WTC11 (cell line): ENCODE measurements at regions not wholly inside any gene's neighbourhood (a gene's known extent, or its start where the extent isn't known, plus 50 kb on each side); places are given as distances from the start of the nearest gene placed in this dataset.

Experiments used
- ATAC-seq: fragments of 200-7000 bp; cut with Tn5 transposase; 2 replicates; pipeline ENCODE4 v1.10.0; 2021; ENCODE audit warnings: mild to moderate bottlenecking, moderate library complexity
- CTCF ChIA-PET: fragments of 300-600 bp; sonication (Branson Sonifier 250); formaldehyde crosslinking; loops from one replicate; lab custom pipeline; 2021; ENCODE audit warnings: antibody characterized with exemption; lab: Charles Lee
- POLR2A ChIA-PET: fragments of 350-600 bp; sonication (Branson Sonifier 250); formaldehyde crosslinking; loops from one replicate; lab custom pipeline; 2021; ENCODE audit warnings: antibody characterized with exemption; lab: Charles Lee
- DNase-seq: peaks from one replicate; pipeline ENCODE4 v3.0.0; 2021; ENCODE audit warnings: low spot score
- H3K27ac Mint-ChIP-seq: 2 replicates; pipeline ENCODE4 v1.8.0; 2021; ENCODE audit warnings: mixed read lengths
- H3K27me3 Mint-ChIP-seq: 2 replicates; pipeline ENCODE4 v1.8.0; 2021; ENCODE audit warnings: low read depth, mild to moderate bottlenecking, moderate library complexity, mixed read lengths
- H3K36me3 Mint-ChIP-seq: 2 replicates; pipeline ENCODE4 v1.8.0; 2021; ENCODE audit warnings: mixed read lengths
- H3K4me1 Mint-ChIP-seq: 2 replicates; pipeline ENCODE4 v1.8.0; 2022; ENCODE audit warnings: mixed read lengths
- H3K4me3 Mint-ChIP-seq: 2 replicates; pipeline ENCODE4 v1.8.0; 2021; ENCODE audit warnings: mild to moderate bottlenecking, moderate library complexity, mixed read lengths
- H3K9me3 Mint-ChIP-seq: 2 replicates; pipeline ENCODE4 v1.8.0; 2021; ENCODE audit warnings: mixed read lengths
- CREM ChIP-seq: sonication (generic); formaldehyde crosslinking; IDR thresholded peaks from 2 replicates; pipeline ENCODE4 v1.8.1; 2022; ENCODE audit warnings: mild to moderate bottlenecking, missing genetic modification reagents, moderate library complexity
- ESRRA ChIP-seq: sonication (generic); formaldehyde crosslinking; IDR thresholded peaks from 2 replicates; pipeline ENCODE4 v1.8.1; 2022; ENCODE audit warnings: mild to moderate bottlenecking, missing genetic modification reagents, borderline replicate concordance
- GRHL2 ChIP-seq: fragments of 250-450 bp; sonication (Bioruptor Pico); IDR thresholded peaks from 2 replicates; pipeline ENCODE4 v1.8.0; 2022; ENCODE audit warnings: mild to moderate bottlenecking, moderate library complexity; ENCODE audit not compliant: insufficient replicate concordance, severe bottlenecking
- GTF2I ChIP-seq: fragments of 250-450 bp; sonication (Bioruptor Pico); conservative IDR thresholded peaks from 2 replicates; pipeline ENCODE4 v1.4.0; 2021; ENCODE audit warnings: mild to moderate bottlenecking
- NFYB ChIP-seq: sonication (generic); formaldehyde crosslinking; conservative IDR thresholded peaks from 2 replicates; pipeline ENCODE4 v1.8.0; 2022; ENCODE audit warnings: low read depth, missing genetic modification reagents
- TF ChIP-seq, protein P1 (sequence below): sonication (generic); formaldehyde crosslinking; IDR thresholded peaks from 2 replicates; pipeline ENCODE4 v1.8.1; 2022; ENCODE audit warnings: mild to moderate bottlenecking, moderate library complexity, missing genetic modification reagents
- TF ChIP-seq, protein P2 (sequence below): fragments of 250-450 bp; sonication (Bioruptor Pico); IDR thresholded peaks from 2 replicates; pipeline ENCODE4 v1.9.0; 2021; ENCODE audit warnings: mild to moderate bottlenecking, borderline replicate concordance
- TF ChIP-seq, protein P3 (sequence below): sonication (generic); formaldehyde crosslinking; IDR thresholded peaks from 2 replicates; pipeline ENCODE4 v1.8.1; 2022; ENCODE audit warnings: low read depth, mild to moderate bottlenecking, moderate library complexity, missing genetic modification reagents, borderline replicate concordance
- TF ChIP-seq, protein P4 (sequence below): sonication (generic); formaldehyde crosslinking; IDR thresholded peaks from 2 replicates; pipeline ENCODE4 v1.8.1; 2023; ENCODE audit warnings: mild to moderate bottlenecking, moderate library complexity, missing genetic modification reagents
- TF ChIP-seq, protein P5 (sequence below): sonication (generic); formaldehyde crosslinking; conservative IDR thresholded peaks from 2 replicates; pipeline ENCODE4 v1.8.1; 2022; ENCODE audit warnings: mild to moderate bottlenecking, missing genetic modification reagents
- TF ChIP-seq, protein P6 (sequence below): fragments of 250-450 bp; sonication (Bioruptor Pico); IDR thresholded peaks from 2 replicates; pipeline ENCODE4 v1.8.0; 2021; ENCODE audit warnings: mild to moderate bottlenecking
- TF ChIP-seq, protein P7 (sequence below): sonication (generic); formaldehyde crosslinking; IDR thresholded peaks from 2 replicates; pipeline ENCODE4 v1.8.0; 2022; ENCODE audit warnings: mild to moderate bottlenecking, missing genetic modification reagents
- TF ChIP-seq, protein P8 (sequence below): fragments of 250-450 bp; sonication (Bioruptor Pico); IDR thresholded peaks from 2 replicates; pipeline ENCODE4 v1.9.0; 2021; ENCODE audit warnings: mild to moderate bottlenecking
- TF ChIP-seq, protein P9 (sequence below): sonication (generic); formaldehyde crosslinking; IDR thresholded peaks from 2 replicates; pipeline ENCODE4 v1.8.0; 2023; ENCODE audit warnings: missing genetic modification reagents

DNA sequence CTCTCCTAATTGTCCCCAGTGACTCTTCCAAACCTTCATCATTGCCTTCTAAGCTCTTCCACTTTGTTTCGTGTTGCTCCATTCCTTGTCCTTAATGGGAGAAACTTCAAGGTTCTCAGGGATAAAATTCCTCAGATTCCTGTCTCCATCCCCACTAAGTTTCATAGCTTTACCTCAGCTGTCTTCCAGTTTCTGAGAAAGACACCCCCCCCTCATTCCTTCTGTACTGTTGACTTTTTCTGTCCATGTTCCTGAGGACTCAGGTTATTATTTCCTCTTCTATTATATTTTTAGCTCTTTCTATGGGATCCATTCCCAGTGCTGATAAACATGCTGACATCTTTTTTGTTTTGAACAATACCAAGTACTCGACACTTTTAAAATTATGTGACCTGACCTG lies 215.3 kb upstream of the PTGFR start (continued):
- TF ChIP-seq, protein P1, sequence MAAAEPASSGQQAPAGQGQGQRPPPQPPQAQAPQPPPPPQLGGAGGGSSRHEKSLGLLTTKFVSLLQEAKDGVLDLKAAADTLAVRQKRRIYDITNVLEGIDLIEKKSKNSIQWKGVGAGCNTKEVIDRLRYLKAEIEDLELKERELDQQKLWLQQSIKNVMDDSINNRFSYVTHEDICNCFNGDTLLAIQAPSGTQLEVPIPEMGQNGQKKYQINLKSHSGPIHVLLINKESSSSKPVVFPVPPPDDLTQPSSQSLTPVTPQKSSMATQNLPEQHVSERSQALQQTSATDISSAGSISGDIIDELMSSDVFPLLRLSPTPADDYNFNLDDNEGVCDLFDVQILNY = no peak
- TF ChIP-seq, protein P2, sequence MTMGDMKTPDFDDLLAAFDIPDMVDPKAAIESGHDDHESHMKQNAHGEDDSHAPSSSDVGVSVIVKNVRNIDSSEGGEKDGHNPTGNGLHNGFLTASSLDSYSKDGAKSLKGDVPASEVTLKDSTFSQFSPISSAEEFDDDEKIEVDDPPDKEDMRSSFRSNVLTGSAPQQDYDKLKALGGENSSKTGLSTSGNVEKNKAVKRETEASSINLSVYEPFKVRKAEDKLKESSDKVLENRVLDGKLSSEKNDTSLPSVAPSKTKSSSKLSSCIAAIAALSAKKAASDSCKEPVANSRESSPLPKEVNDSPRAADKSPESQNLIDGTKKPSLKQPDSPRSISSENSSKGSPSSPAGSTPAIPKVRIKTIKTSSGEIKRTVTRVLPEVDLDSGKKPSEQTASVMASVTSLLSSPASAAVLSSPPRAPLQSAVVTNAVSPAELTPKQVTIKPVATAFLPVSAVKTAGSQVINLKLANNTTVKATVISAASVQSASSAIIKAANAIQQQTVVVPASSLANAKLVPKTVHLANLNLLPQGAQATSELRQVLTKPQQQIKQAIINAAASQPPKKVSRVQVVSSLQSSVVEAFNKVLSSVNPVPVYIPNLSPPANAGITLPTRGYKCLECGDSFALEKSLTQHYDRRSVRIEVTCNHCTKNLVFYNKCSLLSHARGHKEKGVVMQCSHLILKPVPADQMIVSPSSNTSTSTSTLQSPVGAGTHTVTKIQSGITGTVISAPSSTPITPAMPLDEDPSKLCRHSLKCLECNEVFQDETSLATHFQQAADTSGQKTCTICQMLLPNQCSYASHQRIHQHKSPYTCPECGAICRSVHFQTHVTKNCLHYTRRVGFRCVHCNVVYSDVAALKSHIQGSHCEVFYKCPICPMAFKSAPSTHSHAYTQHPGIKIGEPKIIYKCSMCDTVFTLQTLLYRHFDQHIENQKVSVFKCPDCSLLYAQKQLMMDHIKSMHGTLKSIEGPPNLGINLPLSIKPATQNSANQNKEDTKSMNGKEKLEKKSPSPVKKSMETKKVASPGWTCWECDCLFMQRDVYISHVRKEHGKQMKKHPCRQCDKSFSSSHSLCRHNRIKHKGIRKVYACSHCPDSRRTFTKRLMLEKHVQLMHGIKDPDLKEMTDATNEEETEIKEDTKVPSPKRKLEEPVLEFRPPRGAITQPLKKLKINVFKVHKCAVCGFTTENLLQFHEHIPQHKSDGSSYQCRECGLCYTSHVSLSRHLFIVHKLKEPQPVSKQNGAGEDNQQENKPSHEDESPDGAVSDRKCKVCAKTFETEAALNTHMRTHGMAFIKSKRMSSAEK (CRISPR knock-in tag) = no peak
- no peak for TF ChIP-seq ESRRA (CRISPR knock-in tag)

DNA sequence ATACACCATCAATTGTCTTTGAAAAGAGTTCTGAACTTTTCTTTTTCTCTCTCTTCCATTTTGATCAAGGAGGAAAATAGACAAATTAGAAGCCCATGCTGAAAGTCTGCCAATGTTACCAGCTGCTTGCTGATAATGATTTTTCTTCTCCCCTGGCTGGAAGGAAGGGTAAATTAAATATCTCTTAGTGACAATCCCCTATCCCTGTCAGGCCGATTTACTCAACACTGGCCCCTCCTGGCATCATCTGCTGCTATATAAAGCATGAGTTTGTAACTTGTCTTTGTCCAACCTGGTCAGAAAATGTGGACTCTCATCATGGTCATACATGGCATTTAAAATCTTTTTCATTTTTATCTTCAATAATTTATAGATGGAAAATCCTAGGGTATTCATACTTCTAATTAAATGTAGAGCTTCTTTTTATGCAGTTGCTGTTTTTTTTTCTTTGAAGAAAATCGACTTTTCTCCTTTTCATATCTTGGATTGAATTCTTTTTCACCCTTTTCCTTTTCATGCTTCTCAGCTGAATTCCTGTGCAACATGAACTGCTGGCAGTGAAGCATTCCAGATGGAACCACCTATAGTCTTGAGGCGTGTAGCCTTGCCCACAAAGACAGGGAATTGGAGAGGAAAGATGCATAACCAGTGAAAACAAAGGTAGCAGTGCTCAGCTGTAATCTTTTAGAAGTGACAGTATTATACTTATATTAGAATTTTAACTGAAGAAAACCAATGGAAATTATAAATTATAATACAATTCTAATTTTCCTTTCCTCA lies 214.7 kb upstream of the PTGFR start:
- ChIA-PET POLR2A (no interaction called here), CTCF (interaction anchor here (1.4 kb wide), 1 partner anchor 57 kb away, joined by 4 read pairs; no protein-coding TSS in a partner anchor)
- H3K27ac Mint-ChIP-seq = no peak overlapping the region
- H3K4me1 Mint-ChIP-seq = no peaks in the 10 kb centered on the region
- no peak overlapping the region for H3K4me3 Mint-ChIP-seq
- H3K36me3 Mint-ChIP-seq = no peaks in the 10 kb centered on the region
- ATAC-seq = no peak
- no peak for DNase-seq
- peaks cover 41% of the 10 kb centered on the region for H3K27me3 Mint-ChIP-seq
- no peaks in the 10 kb centered on the region for H3K9me3 Mint-ChIP-seq
- TF ChIP-seq, protein P3, sequence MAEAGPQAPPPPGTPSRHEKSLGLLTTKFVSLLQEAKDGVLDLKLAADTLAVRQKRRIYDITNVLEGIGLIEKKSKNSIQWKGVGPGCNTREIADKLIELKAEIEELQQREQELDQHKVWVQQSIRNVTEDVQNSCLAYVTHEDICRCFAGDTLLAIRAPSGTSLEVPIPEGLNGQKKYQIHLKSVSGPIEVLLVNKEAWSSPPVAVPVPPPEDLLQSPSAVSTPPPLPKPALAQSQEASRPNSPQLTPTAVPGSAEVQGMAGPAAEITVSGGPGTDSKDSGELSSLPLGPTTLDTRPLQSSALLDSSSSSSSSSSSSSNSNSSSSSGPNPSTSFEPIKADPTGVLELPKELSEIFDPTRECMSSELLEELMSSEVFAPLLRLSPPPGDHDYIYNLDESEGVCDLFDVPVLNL (CRISPR knock-in tag) = no peak
- TF ChIP-seq, all 79 proteins: peak for 0

DNA sequence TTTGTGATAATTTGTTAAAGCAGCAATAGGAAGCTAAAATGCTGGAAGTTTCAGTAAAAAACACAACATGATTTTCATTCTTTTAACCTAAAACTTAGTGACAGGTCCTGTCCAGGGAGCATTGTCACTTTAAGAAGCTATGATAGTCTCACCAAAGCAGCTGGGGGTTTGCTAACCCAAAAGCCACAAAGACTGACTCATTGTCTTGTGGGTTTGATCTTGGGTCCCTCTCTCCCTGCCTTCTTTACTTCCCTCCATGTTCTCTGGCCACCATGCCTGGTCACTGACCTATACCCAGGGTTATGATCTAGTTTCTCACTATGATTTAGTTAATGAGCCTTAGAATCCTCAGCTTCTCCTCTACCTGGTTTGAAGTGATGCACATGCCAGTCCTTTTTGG lies 213.5 kb upstream of the PTGFR start:
- Mint-ChIP-seq H3K27me3 (peaks cover 30% of the 10 kb centered on the region), H3K4me1 (no peaks in the 10 kb centered on the region), H3K27ac (no peak overlapping the region), H3K36me3 (no peaks in the 10 kb centered on the region), H3K4me3 (no peak overlapping the region), H3K9me3 (peaks cover 4% of the 10 kb centered on the region; the same call in 1 of the 2 replicates)
- POLR2A ChIA-PET = no interaction called here
- DNase-seq (no peak), ATAC-seq (no peak)
- CTCF ChIA-PET = no interaction called here
- TF ChIP-seq, protein P4, sequence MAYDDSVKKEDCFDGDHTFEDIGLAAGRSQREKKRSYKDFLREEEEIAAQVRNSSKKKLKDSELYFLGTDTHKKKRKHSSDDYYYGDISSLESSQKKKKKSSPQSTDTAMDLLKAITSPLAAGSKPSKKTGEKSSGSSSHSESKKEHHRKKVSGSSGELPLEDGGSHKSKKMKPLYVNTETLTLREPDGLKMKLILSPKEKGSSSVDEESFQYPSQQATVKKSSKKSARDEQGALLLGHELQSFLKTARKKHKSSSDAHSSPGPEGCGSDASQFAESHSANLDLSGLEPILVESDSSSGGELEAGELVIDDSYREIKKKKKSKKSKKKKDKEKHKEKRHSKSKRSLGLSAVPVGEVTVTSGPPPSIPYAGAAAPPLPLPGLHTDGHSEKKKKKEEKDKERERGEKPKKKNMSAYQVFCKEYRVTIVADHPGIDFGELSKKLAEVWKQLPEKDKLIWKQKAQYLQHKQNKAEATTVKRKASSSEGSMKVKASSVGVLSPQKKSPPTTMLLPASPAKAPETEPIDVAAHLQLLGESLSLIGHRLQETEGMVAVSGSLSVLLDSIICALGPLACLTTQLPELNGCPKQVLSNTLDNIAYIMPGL (CRISPR knock-in tag) = no peak
- TF ChIP-seq GRHL2 (CRISPR knock-in tag) = no peak
- TF ChIP-seq, protein P5, sequence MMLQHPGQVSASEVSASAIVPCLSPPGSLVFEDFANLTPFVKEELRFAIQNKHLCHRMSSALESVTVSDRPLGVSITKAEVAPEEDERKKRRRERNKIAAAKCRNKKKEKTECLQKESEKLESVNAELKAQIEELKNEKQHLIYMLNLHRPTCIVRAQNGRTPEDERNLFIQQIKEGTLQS = no peak
- TF ChIP-seq, protein P6, sequence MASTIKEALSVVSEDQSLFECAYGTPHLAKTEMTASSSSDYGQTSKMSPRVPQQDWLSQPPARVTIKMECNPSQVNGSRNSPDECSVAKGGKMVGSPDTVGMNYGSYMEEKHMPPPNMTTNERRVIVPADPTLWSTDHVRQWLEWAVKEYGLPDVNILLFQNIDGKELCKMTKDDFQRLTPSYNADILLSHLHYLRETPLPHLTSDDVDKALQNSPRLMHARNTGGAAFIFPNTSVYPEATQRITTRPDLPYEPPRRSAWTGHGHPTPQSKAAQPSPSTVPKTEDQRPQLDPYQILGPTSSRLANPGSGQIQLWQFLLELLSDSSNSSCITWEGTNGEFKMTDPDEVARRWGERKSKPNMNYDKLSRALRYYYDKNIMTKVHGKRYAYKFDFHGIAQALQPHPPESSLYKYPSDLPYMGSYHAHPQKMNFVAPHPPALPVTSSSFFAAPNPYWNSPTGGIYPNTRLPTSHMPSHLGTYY = no peak
- TF ChIP-seq, protein P1 = no peak
- TF ChIP-seq, protein P7, sequence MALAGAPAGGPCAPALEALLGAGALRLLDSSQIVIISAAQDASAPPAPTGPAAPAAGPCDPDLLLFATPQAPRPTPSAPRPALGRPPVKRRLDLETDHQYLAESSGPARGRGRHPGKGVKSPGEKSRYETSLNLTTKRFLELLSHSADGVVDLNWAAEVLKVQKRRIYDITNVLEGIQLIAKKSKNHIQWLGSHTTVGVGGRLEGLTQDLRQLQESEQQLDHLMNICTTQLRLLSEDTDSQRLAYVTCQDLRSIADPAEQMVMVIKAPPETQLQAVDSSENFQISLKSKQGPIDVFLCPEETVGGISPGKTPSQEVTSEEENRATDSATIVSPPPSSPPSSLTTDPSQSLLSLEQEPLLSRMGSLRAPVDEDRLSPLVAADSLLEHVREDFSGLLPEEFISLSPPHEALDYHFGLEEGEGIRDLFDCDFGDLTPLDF = no peak
- TF ChIP-seq, protein P8, sequence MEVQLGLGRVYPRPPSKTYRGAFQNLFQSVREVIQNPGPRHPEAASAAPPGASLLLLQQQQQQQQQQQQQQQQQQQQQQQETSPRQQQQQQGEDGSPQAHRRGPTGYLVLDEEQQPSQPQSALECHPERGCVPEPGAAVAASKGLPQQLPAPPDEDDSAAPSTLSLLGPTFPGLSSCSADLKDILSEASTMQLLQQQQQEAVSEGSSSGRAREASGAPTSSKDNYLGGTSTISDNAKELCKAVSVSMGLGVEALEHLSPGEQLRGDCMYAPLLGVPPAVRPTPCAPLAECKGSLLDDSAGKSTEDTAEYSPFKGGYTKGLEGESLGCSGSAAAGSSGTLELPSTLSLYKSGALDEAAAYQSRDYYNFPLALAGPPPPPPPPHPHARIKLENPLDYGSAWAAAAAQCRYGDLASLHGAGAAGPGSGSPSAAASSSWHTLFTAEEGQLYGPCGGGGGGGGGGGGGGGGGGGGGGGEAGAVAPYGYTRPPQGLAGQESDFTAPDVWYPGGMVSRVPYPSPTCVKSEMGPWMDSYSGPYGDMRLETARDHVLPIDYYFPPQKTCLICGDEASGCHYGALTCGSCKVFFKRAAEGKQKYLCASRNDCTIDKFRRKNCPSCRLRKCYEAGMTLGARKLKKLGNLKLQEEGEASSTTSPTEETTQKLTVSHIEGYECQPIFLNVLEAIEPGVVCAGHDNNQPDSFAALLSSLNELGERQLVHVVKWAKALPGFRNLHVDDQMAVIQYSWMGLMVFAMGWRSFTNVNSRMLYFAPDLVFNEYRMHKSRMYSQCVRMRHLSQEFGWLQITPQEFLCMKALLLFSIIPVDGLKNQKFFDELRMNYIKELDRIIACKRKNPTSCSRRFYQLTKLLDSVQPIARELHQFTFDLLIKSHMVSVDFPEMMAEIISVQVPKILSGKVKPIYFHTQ = no peak
- no peak for TF ChIP-seq CREM (CRISPR knock-in tag)
- TF ChIP-seq GTF2I (CRISPR knock-in tag) = no peak
- TF ChIP-seq NFYB (CRISPR knock-in tag) = no peak
- TF ChIP-seq, protein P9, sequence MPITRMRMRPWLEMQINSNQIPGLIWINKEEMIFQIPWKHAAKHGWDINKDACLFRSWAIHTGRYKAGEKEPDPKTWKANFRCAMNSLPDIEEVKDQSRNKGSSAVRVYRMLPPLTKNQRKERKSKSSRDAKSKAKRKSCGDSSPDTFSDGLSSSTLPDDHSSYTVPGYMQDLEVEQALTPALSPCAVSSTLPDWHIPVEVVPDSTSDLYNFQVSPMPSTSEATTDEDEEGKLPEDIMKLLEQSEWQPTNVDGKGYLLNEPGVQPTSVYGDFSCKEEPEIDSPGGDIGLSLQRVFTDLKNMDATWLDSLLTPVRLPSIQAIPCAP (CRISPR knock-in tag) = no peak
